Ectodermal cell (in vitro differentiated cells): ENCODE measurements at regions not wholly inside any gene's neighbourhood (a gene's known extent, or its start where the extent isn't known, plus 50 kb on each side); places are given as distances from the start of the nearest gene placed in this dataset.
"Not testable (repeated sequence)": the region's sequence is repeated elsewhere in the genome, so short reads cannot be mapped to it uniquely, and the experiment has no call there.

Experiments
- H3K27ac ChIP-seq: 2 replicates; pipeline ENCODE4 v1.7.0; 2013; ENCODE audit warnings: mild to moderate bottlenecking, low read depth, low read length; ENCODE audit not compliant: insufficient read depth, poor library complexity, severe bottlenecking
- H3K27me3 ChIP-seq: 2 replicates; pipeline ENCODE4 v1.7.0; 2013; ENCODE audit warnings: mild to moderate bottlenecking, low read length; ENCODE audit not compliant: insufficient read depth, control insufficient read depth, poor library complexity, severe bottlenecking
- H3K36me3 ChIP-seq: one replicate; pipeline ENCODE4 v1.7.0; 2013; ENCODE audit warnings: low read length; ENCODE audit not compliant: control insufficient read depth, insufficient read depth
- H3K4me1 ChIP-seq: one replicate; pipeline ENCODE4 v1.7.0; 2013; ENCODE audit warnings: low read length; ENCODE audit not compliant: control insufficient read depth, insufficient read depth
- H3K4me3 ChIP-seq: 2 replicates; pipeline ENCODE4 v1.7.0; 2013; ENCODE audit warnings: low read depth, low read length, control low read depth; ENCODE audit not compliant: insufficient read depth
- H3K9me3 ChIP-seq: 2 replicates; pipeline ENCODE4 v1.7.0; 2013; ENCODE audit warnings: mild to moderate bottlenecking, low read length, moderate library complexity; ENCODE audit not compliant: control insufficient read depth
- WGBS, 2 experiments: methylation state at CpG; one replicate each; pipeline ENCODE4 v1.1.7; 2013; ENCODE audit warnings: missing lambda C conversion rate in 2 of 2; 5-methylcytosine and 5-hydroxymethylcytosine counted together

DNA sequence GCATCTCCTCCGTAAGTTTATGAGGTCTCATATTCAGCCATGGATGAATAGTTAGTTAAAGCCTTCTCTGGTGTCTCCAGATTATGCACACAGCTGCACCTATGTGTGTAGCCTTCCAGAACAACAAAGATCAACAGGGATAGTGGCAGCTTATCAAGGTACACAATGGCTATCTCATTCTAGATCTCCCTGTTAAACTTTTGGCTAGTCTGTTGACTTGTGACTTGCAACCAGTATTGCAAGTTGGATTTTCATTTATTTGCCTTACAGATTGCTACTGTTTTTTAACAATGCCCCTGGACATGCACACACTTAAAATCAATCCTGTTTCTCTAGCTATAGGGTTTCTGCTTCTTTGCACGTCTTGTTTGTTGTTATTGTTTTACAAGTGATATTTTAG lies 363.2 kb downstream of the OMA1 start:
- Histone ChIP-seq H3K4me1 (no peaks in the 10 kb centered on the region), H3K9me3 (no peaks in the 10 kb centered on the region), H3K27me3 (no peaks in the 10 kb centered on the region), H3K36me3 (no peaks in the 10 kb centered on the region), H3K27ac (no peak overlapping the region), H3K4me3 (no peak overlapping the region)
- WGBS, 2 experiments = 54 to 78% methylated on average over 2 of the region's 2 CpGs

DNA sequence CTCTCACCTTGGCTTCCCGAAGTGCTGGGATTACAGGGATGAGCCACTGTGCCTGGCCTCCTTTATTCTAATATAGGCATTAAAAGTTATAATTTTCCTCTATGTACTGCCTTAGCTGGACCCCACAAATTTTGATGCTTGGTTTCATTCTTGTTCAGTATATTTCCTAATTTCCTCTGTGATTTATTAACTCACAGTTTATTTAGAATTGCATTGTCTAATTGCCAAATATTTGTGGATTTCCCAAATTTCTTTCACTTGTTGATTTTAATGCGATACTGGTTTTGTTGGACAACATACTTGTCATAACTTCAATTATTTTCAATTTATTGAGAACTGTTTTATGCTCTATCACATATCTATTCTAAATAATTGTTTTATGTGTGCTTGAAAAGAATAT lies 366.0 kb downstream of the OMA1 start:
- 83 to 88% methylated on average over 1 to 2 of the region's 2 CpGs for WGBS, 2 experiments
- H3K27ac ChIP-seq = no peak overlapping the region
- H3K9me3 ChIP-seq = no peaks in the 10 kb centered on the region
- no peaks in the 10 kb centered on the region for H3K4me1 ChIP-seq
- H3K4me3 ChIP-seq = no peak overlapping the region
- no peaks in the 10 kb centered on the region for H3K27me3 ChIP-seq
- no peaks in the 10 kb centered on the region for H3K36me3 ChIP-seq

DNA sequence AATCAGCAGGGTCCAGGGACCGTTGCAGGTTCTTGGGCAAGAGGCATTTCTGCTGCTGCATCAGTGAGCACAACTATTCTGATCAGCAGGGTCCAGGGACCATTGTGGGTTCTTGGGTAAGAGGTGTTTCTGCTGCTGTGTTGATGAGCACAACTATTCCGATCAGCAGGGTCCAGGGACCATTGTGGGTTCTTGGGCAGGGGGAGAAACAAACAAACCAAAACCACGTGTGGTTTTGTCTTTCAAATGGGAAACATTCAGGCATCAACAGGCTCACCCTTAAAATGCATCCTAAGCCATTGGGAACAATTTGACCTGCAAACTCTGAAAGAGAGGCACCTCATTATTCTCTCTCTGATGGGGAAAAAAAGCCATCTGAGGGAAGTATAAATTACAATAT lies 377.4 kb downstream of the OMA1 start:
- not testable (repeated sequence) for H3K9me3 ChIP-seq, H3K4me3 ChIP-seq, H3K36me3 ChIP-seq, H3K4me1 ChIP-seq, H3K27ac ChIP-seq, H3K27me3 ChIP-seq
- WGBS, 2 experiments = 36 to 37% methylated on average over 3 of the region's 3 CpGs

DNA sequence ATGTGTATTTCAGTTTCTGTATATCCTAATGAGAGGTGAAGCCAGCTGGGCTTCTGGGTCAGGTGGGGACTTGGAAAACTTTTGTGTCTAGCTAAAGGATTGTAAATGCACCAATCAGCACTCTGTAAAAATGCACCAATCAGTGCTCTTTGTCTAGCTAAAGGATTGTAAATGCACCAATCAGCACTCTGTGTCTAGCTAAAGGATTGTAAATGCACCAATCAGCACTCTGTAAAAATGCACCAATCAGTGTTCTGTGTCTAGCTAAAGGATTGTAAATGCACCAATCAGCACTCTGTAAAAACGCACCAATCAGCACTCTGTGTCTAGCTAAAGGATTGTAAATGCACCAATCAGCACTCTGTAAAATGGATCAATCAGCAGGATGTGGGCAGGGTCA lies 379.4 kb downstream of the OMA1 start:
- H3K4me3 ChIP-seq, H3K9me3 ChIP-seq, H3K27me3 ChIP-seq, H3K4me1 ChIP-seq, H3K27ac ChIP-seq, H3K36me3 ChIP-seq: not testable (repeated sequence)
- 83 to 94% methylated on average over 1 of the region's 1 CpG for WGBS, 2 experiments

DNA sequence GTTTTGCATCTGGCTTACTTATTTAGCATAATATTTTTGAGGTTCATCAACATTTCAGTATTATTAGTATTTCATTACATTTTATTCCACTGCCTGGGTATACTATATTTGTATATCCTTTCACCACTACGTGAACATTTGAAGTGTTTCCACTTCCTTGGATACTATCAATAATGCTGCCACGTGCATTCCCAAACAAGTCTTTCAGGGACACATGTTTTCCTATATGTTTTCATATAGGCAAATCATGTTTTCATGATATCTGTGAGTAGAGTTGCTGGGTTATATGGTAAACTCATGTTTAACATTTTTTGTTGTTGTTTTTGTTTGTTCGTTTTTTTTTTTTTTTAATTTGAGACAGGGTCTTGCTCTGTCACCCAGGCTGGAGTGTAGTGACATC lies 380.1 kb downstream of the OMA1 start:
- no peaks in the 10 kb centered on the region for H3K36me3 ChIP-seq
- no peak overlapping the region for H3K4me3 ChIP-seq
- no peaks in the 10 kb centered on the region for H3K27me3 ChIP-seq
- 92 to 95% methylated on average over 3 of the region's 3 CpGs for WGBS, 2 experiments
- H3K27ac ChIP-seq = no peak overlapping the region
- no peaks in the 10 kb centered on the region for H3K9me3 ChIP-seq
- no peaks in the 10 kb centered on the region for H3K4me1 ChIP-seq

DNA sequence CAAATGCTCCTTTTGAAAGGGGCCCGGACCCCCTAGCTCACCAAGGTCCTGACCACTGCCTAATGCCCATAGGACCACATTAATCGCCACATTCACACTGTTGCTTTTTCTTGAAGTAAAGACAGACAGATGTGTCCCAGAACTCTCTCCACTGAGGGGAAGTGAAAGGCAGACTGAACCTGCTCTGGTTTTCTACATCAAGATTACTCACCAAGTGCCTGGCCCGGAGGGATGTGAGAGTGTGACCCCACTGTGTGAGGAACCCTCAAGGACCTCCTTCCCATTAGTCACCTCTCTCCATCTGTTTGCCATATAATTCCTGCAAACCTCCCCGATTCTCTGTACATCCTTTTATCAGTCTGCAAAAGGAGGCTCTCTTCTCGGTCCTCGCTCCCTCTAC lies 381.5 kb downstream of the OMA1 start:
- Histone ChIP-seq H3K27me3 (no peaks in the 10 kb centered on the region), H3K36me3 (no peaks in the 10 kb centered on the region), H3K4me3 (no peak overlapping the region), H3K9me3 (no peaks in the 10 kb centered on the region), H3K27ac (no peak overlapping the region), H3K4me1 (no peaks in the 10 kb centered on the region)
- WGBS, 2 experiments = 93 to 94% methylated on average over 6 of the region's 6 CpGs

DNA sequence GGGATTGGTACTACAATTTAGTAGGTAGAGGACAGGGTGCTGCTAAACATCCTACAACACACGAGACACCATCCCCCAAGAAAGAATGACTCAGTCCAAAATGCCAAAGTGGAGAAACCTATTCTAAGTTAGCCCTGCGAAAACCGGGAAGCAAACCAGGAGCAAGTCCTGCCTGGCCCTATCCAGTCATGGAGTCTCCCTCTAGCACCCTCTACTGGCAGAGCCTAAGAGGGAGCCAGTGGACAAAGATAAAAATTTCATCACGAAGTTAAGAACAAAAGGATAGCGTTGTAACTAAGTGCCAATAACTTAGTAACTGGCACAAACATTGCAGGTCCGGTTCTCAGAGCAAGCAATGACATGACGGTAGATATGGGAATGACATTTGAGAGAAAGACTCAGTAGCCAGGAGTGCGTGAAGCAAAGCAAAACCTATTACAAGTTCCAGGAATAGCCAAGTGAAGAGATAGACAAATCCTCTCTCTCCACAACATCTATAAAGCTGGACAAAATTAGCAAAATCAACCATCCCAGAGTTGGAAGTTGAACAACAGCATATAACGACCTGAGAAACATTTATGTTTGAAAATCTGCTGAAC lies 383.5 kb downstream of the OMA1 start:
- H3K4me1 ChIP-seq = peaks cover 5% of the 10 kb centered on the region
- no peak overlapping the region for H3K27ac ChIP-seq
- WGBS, 2 experiments = 47 to 51% methylated on average over 9 of the region's 9 CpGs
- no peak overlapping the region for H3K4me3 ChIP-seq
- H3K36me3 ChIP-seq = no peaks in the 10 kb centered on the region
- H3K27me3 ChIP-seq = no peaks in the 10 kb centered on the region
- no peaks in the 10 kb centered on the region for H3K9me3 ChIP-seq

DNA sequence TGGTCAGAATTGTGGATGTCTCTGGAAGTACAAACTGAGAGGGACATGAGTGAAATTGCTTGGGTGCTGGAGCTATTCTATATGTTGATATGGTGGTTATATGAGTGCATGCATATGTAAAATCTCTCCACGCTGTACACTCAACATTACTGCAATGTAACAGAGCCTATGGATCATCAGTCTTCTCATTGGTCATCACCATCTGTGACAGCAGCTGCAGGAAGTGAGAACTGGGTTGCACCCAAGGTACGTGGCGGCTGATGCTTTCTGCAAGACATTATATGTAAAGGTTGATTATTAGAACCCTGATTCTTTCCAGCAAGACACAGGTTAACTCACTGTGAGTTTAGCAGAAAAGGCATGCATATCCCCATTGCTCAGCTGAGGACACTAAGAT lies 387.1 kb downstream of the OMA1 start:
- WGBS, 2 experiments = 94 to 99% methylated on average over 3 of the region's 3 CpGs
- no peaks in the 10 kb centered on the region for H3K27me3 ChIP-seq
- no peaks in the 10 kb centered on the region for H3K36me3 ChIP-seq
- H3K4me1 ChIP-seq = peaks cover 23% of the 10 kb centered on the region
- H3K9me3 ChIP-seq = no peaks in the 10 kb centered on the region
- H3K27ac ChIP-seq = no peak overlapping the region
- no peak overlapping the region for H3K4me3 ChIP-seq

DNA sequence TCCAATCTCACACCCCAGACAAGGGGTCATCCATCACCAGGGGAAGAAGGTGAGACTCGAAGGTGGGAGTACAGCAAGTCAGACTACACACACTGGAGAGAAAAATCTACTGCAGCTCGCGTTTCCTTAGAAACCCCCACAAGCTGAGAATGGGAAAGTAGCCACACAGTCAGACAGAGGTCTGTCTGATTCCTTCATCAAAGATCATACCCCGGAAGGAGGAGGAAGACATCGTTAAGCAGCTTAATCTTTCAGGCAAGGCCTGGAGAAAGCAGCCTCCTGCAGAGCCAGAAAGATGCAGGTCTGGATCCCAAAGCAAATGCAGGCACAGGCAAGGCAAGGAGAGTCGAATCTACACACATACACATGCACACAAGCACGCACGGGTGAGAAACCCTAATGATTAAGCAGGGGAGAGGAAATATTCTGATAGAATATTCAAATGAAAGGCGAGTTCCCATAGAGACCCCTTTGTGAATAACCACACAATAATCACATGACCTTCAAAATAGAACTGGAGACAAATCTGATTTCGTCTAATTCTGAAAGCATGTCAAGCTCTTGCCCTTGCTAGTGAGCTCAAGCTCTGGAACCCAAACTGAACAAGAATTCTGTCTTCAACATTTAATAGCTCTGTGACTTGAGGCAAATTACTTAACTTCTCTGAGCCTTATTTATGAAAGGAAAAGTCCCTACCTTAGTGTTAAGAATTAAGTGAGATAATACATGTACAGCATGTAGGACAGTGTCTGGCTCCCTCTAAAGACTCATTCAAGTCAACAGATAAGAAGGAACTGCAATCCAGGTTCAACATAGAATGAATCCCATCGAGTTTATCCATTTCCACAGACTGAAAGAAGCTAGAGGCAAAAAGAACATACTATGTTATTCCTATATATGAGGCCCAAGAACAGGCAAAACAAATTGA lies 387.8 kb downstream of the OMA1 start:
- WGBS, 2 experiments = 55 to 56% methylated on average over 8 of the region's 11 CpGs
- H3K4me3 ChIP-seq = no peak overlapping the region
- H3K27me3 ChIP-seq = no peaks in the 10 kb centered on the region
- peaks cover 23% of the 10 kb centered on the region for H3K4me1 ChIP-seq
- H3K27ac ChIP-seq = peak overlapping the region; percentile 80
- H3K9me3 ChIP-seq = no peaks in the 10 kb centered on the region
- no peaks in the 10 kb centered on the region for H3K36me3 ChIP-seq

DNA sequence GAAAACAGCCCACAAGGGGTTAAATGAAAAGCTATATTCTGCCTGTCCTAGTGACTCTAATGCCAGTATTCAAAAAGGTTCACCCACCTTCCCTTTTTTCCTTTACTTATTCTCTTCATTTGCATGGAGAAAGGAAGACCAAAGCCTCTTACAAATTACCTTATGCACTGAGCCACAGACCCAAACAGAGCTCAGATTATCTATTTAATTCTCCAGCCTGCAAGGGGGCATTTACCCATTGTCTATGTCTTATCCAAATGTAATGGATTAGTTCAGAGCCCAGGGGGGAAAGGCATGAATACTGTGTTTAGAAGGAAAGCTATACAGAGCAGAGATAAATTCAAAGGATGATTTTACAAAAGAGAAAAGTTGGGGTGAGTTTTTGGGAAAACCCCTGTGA lies 388.5 kb downstream of the OMA1 start:
- peak overlapping the region; percentile 80 for H3K27ac ChIP-seq
- H3K27me3 ChIP-seq = no peaks in the 10 kb centered on the region
- H3K4me3 ChIP-seq = no peak overlapping the region
- H3K9me3 ChIP-seq = no peaks in the 10 kb centered on the region
- peaks cover 23% of the 10 kb centered on the region for H3K4me1 ChIP-seq
- H3K36me3 ChIP-seq = no peaks in the 10 kb centered on the region
